Stimulated activated CD4-positive, alpha-beta T cell treated with anti-CD3 and anti-CD28 coated beads, Interleukin-4, amount 100 ng/mL, for 1 hour (primary cell): ENCODE measurements at regions not wholly inside any gene's neighbourhood (a gene's known extent, or its start where the extent isn't known, plus 50 kb on each side); places are given as distances from the start of the nearest gene placed in this dataset.

Source experiments
- DNase-seq: peaks from one replicate; pipeline ENCODE4 v3.0.0-alpha.2; 2020

GRCh38 chr3:8441969-8442559 is 59.6 kb upstream of the LMCD1 start:
- no peak for DNase-seq

- DNase-seq, result no peak
Observed at GRCh38 chr3:8442993-8443650, 58.5 kb upstream of the LMCD1 start.

GRCh38 chr3:8443829-8444791 is 57.5 kb upstream of the LMCD1 start:
- DNase-seq, result no peak

- no peak for DNase-seq
Observed at GRCh38 chr3:8444883-8445282, 56.7 kb upstream of the LMCD1 start.

- DNase-seq, result no peak
Observed at GRCh38 chr3:8445861-8446260, 55.8 kb upstream of the LMCD1 start.

- no peak for DNase-seq
Observed at GRCh38 chr3:8446845-8447244, 54.8 kb upstream of the LMCD1 start.

GRCh38 chr3:8450618-8451017 is 51.0 kb upstream of the LMCD1 start:
- DNase-seq, result no peak

GRCh38 chr3:8451696-8452095 is 49.9 kb upstream of the LMCD1 start:
- DNase-seq, result no peak
